ENCODE measurements at regions not wholly inside any gene's neighbourhood (a gene's known extent, or its start where the extent isn't known, plus 50 kb on each side); places are given as distances from the start of the nearest gene placed in this dataset.

- no peak overlapping the region for H3K27ac Mint-ChIP-seq
- no peaks in the 10 kb centered on the region for H3K4me1 Mint-ChIP-seq
- TF ChIP-seq CTCF (IDR thresholded peaks at IDR 0.05) = no peak
- peaks cover 6% of the 10 kb centered on the region for H3K9me3 Mint-ChIP-seq
- no peaks in the 10 kb centered on the region for H3K36me3 Mint-ChIP-seq (ENCODE audit: low read depth)
- H3K4me3 Mint-ChIP-seq = no peak overlapping the region
- no peak for DNase-seq
- H3K27me3 Mint-ChIP-seq (ENCODE audit: low read depth, poor library complexity) = no peaks in the 10 kb centered on the region
These were observed 78.8 kb upstream of the TENT5A start for GRCh38 chr6:81831274-81831673.

- Mint-ChIP-seq H3K27ac (no peak overlapping the region), H3K4me3 (no peak overlapping the region), H3K27me3 (ENCODE audit: low read depth, poor library complexity) (no peaks in the 10 kb centered on the region), H3K9me3 (peaks cover 14% of the 10 kb centered on the region), H3K36me3 (ENCODE audit: low read depth) (no peaks in the 10 kb centered on the region), H3K4me1 (no peaks in the 10 kb centered on the region)
- DNase-seq = no peak
- no peak for TF ChIP-seq CTCF (IDR thresholded peaks at IDR 0.05)
These were observed 74.3 kb upstream of the TENT5A start for GRCh38 chr6:81826784-81827183.

- Mint-ChIP-seq H3K27ac (no peak overlapping the region), H3K4me3 (no peak overlapping the region), H3K4me1 (peaks cover 24% of the 10 kb centered on the region), H3K27me3 (ENCODE audit: low read depth, poor library complexity) (no peaks in the 10 kb centered on the region), H3K9me3 (peaks cover 14% of the 10 kb centered on the region), H3K36me3 (ENCODE audit: low read depth) (no peaks in the 10 kb centered on the region)
- no peak for DNase-seq
- TF ChIP-seq CTCF (IDR thresholded peaks at IDR 0.05) = no peak
These were observed 70.1 kb upstream of the TENT5A start for GRCh38 chr6:81822568-81822967.

DNA sequence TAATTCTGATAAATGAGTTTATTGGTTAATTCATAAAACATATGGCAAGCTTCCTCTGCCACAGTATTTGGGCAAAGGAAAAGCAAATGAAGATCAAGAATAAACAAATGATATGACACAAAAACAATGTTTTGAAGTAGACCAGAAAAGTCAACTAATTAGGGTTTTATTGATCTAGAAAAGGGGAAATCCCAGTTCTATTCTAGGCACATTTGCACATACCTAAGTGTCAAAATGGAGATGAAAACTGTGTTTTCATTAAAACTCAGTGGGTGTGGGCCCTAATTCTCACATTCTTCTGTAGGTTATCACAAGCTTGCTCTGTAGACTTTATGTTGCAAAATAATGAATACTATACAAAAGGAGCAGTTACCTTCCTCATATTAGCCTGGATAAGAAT, 69.0 kb upstream of the TENT5A start:
- H3K27ac Mint-ChIP-seq = no peak overlapping the region
- no peak overlapping the region for H3K4me3 Mint-ChIP-seq
- no peaks in the 10 kb centered on the region for H3K36me3 Mint-ChIP-seq (ENCODE audit: low read depth)
- H3K9me3 Mint-ChIP-seq = peaks cover 9% of the 10 kb centered on the region
- DNase-seq = no peak
- H3K4me1 Mint-ChIP-seq = peaks cover 35% of the 10 kb centered on the region
- no peaks in the 10 kb centered on the region for H3K27me3 Mint-ChIP-seq (ENCODE audit: low read depth, poor library complexity)
- no peak for TF ChIP-seq CTCF (IDR thresholded peaks at IDR 0.05)

DNA sequence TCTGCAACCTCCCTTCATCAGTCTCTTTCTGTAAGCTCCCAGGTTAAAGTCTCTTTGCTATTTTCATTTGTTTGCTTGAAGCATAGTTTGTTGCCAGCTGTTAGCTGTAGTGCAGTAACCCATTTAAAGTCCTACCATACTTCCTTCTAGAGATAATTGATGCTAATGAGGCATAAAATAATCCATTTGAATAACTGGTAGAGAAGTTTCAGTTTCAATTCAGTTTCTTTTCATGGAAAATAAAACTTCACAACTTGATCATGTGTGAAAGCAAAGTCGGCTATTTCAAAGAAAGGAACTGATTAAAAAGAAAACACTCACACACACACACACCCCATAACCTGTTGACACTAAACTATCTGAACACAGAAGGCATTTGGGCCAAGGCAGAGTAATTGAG, 68.5 kb upstream of the TENT5A start:
- H3K4me3 Mint-ChIP-seq = no peak overlapping the region
- peaks cover 5% of the 10 kb centered on the region for H3K9me3 Mint-ChIP-seq
- DNase-seq = no peak
- TF ChIP-seq CTCF (IDR thresholded peaks at IDR 0.05) = no peak
- no peaks in the 10 kb centered on the region for H3K27me3 Mint-ChIP-seq (ENCODE audit: low read depth, poor library complexity)
- H3K4me1 Mint-ChIP-seq = peaks cover 40% of the 10 kb centered on the region
- H3K27ac Mint-ChIP-seq = no peak overlapping the region
- no peaks in the 10 kb centered on the region for H3K36me3 Mint-ChIP-seq (ENCODE audit: low read depth)

- no peaks in the 10 kb centered on the region for H3K36me3 Mint-ChIP-seq (ENCODE audit: low read depth)
- H3K27ac Mint-ChIP-seq = no peak overlapping the region
- no peaks in the 10 kb centered on the region for H3K27me3 Mint-ChIP-seq (ENCODE audit: low read depth, poor library complexity)
- no peak for TF ChIP-seq CTCF (IDR thresholded peaks at IDR 0.05)
- H3K4me1 Mint-ChIP-seq = peaks cover 45% of the 10 kb centered on the region
- H3K4me3 Mint-ChIP-seq = no peak overlapping the region
- no peaks in the 10 kb centered on the region for H3K9me3 Mint-ChIP-seq
- DNase-seq = no peak
These were observed 67.9 kb upstream of the TENT5A start for GRCh38 chr6:81820422-81820821.

All from nephron progenitor cell (in vitro differentiated cells).